Panc1 (cell line): ENCODE measurements at regions not wholly inside any gene's neighbourhood (a gene's known extent, or its start where the extent isn't known, plus 50 kb on each side); places are given as distances from the start of the nearest gene placed in this dataset.

ENCODE experiments used
- ATAC-seq: fragments of 200-7000 bp; cut with Tn5 transposase; 2 replicates; pipeline ENCODE4 v1.9.1; 2020; ENCODE audit warnings: mild to moderate bottlenecking, moderate library complexity
- BruUV-seq: library from RNA; stranded (reverse); fragments of 400-500 nt; replicated peaks from 2 replicates; lab custom pipeline; 2021; lab: Mats Ljungman, UMichigan
- CTCF ChIA-PET: fragments of 300-600 bp; sonication (Branson Sonifier 250); formaldehyde crosslinking; loops from one replicate; lab custom pipeline; 2022; ENCODE audit warnings: antibody characterized with exemption; lab: Charles Lee
- POLR2A ChIA-PET: fragments of 300-600 bp; sonication (Branson Sonifier 250); formaldehyde crosslinking; loops from one replicate; lab custom pipeline; 2022; ENCODE audit warnings: antibody characterized with exemption; lab: Charles Lee
- DNase-seq: peaks from one replicate; pipeline ENCODE4 v3.0.0-alpha.2; 2010; ENCODE audit warnings: low read depth, low spot score
- H3K27ac ChIP-seq: 2 replicates; pipeline ENCODE4 v1.5.1; 2011; ENCODE audit warnings: mild to moderate bottlenecking, low read length, inconsistent platforms
- H3K27me3 ChIP-seq: fragments of 200-500 bp; sonication (Bioruptor generic); 2 replicates; pipeline ENCODE4 v1.6.0; 2014; ENCODE audit warnings: low read length, inconsistent platforms; ENCODE audit not compliant: control insufficient read depth, insufficient read depth
- H3K36me3 ChIP-seq: fragments of 200-500 bp; sonication (Bioruptor generic); 2 replicates; pipeline ENCODE4 v1.5.1; 2014; ENCODE audit warnings: inconsistent platforms, mild to moderate bottlenecking, low read length, moderate library complexity; ENCODE audit not compliant: control insufficient read depth, insufficient read depth
- H3K4me1 ChIP-seq: 2 replicates; pipeline ENCODE4 v1.5.1; 2011; ENCODE audit warnings: inconsistent platforms, mild to moderate bottlenecking, low read length, moderate library complexity; ENCODE audit not compliant: control insufficient read depth, insufficient read depth
- H3K4me3 ChIP-seq, 2 experiments: 2 replicates each; pipeline ENCODE4 v1.5.1; 2011 to 2012; ENCODE audit warnings: low read depth in 2 of 2, low read length in 2 of 2, mild to moderate bottlenecking in 2 of 2, inconsistent platforms in 1 of 2, moderate library complexity in 1 of 2
- H3K9me3 ChIP-seq: fragments of 200-500 bp; sonication (Bioruptor generic); 2 replicates; pipeline ENCODE4 v1.5.1; 2014; ENCODE audit warnings: low read depth, mild to moderate bottlenecking, inconsistent platforms, low read length, moderate library complexity; ENCODE audit not compliant: control insufficient read depth, insufficient read depth
- CTCF ChIP-seq: fragments of 450-650 bp; IDR thresholded peaks from 2 replicates; pipeline ENCODE4 v1.5.1; 2017; ENCODE audit warnings: mild to moderate bottlenecking
- POLR2AphosphoS5 ChIP-seq: IDR thresholded peaks from 2 replicates; pipeline ENCODE4 v1.6.1; 2012; ENCODE audit warnings: mild to moderate bottlenecking, low read depth, low read length, moderate library complexity
- REST ChIP-seq, 2 experiments: IDR thresholded peaks; 2 replicates each; pipeline ENCODE4 v1.6.1; 2011 to 2012; ENCODE audit warnings: low read depth in 2 of 2, control low read depth in 1 of 2, low read length in 1 of 2, mild to moderate bottlenecking in 1 of 2, moderate library complexity in 1 of 2; ENCODE audit not compliant: insufficient read depth in 1 of 2
- SIN3A ChIP-seq: IDR thresholded peaks from 2 replicates; pipeline ENCODE4 v1.6.1; 2012; ENCODE audit warnings: low read depth, mild to moderate bottlenecking, low read length, moderate library complexity, borderline replicate concordance; ENCODE audit not compliant: insufficient read depth
- TCF7L2 ChIP-seq: IDR thresholded peaks from 2 replicates; pipeline ENCODE4 v1.6.1; 2011; ENCODE audit warnings: mild to moderate bottlenecking, low read depth, low read length, inconsistent platforms
- in situ Hi-C: cut with HindIII; loops from 2 replicates; pipeline ENCODE4 v1.10.0; 2016; ENCODE audit warnings: low sequenced_read_pairs, low pct_unique_long_range_greater_than_20kb
- intact Hi-C: fragments of 100-400 bp; cut with micrococcal nuclease; formaldehyde crosslinking; loops from one replicate; pipeline ENCODE4 v1.10.0; 2022; ENCODE audit not compliant: unreplicated experiment

DNA sequence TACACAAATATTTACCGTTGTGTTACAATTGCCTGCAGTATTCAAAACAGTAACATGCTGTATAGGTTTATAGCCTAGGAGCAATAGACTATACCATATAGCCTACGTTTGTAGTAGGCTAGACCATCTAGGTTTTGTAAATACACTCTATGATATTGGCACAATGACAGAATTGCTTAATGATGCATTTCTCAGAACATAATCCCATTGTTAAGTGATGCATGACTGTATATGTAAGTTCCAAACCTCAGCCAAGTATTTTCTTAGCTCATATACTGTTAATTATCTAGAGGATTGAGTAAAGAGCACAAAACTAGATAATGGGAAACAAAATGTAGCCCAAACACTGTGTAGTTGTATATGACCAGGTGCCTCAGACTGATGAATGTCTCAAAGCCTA lies 220.1 kb downstream of the ANXA1 start:
- H3K27me3 ChIP-seq = no peaks in the 10 kb centered on the region
- no TSS peak for BruUV-seq
- intact Hi-C loops = no loop called here
- H3K9me3 ChIP-seq = no peaks in the 10 kb centered on the region
- H3K4me1 ChIP-seq = no peaks in the 10 kb centered on the region
- ChIA-PET POLR2A (no interaction called here), CTCF (no interaction called here)
- no peak overlapping the region for H3K4me3 ChIP-seq
- no peak for TF ChIP-seq TCF7L2
- H3K36me3 ChIP-seq = no peaks in the 10 kb centered on the region
- DNase-seq = no peak
- no peak overlapping the region for H3K27ac ChIP-seq
- ATAC-seq = no peak
- in situ Hi-C loops = no loop called here

DNA sequence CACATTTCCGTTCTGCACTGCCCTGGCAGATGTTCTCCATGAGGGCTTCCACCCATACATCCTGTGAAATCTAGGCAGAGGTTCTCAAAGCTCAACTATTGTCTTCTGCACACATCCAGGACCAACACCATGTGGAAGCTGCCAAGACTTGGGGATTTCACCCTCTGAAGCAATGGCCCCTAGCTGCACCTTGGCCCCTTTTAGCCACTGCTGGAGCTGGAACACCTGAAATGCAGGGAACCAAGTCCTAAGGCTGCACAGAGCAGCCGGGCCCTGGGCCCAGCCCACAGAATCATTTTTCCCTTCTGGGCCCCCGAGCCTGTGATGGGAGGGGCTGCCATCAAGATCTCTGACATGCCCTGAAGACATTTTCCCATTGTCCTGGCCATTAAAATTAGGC lies 228.7 kb downstream of the ANXA1 start:
- Histone ChIP-seq H3K36me3 (no peaks in the 10 kb centered on the region), H3K27ac (no peak overlapping the region), H3K4me1 (no peaks in the 10 kb centered on the region), H3K9me3 (no peaks in the 10 kb centered on the region), H3K4me3 (no peak overlapping the region), H3K27me3 (no peaks in the 10 kb centered on the region)
- in situ Hi-C loops = no loop called here
- DNase-seq (no peak), ATAC-seq (no peak)
- ChIA-PET POLR2A (no interaction called here), CTCF (no interaction called here)
- BruUV-seq = no TSS peak
- intact Hi-C loops = no loop called here
- TF ChIP-seq TCF7L2 = no peak
- TF ChIP-seq POLR2AphosphoS5 = no peak
- TF ChIP-seq REST (IDR thresholded peaks at IDR 0.05; ENCODE audit: insufficient read depth in 1 of 2, low read depth in 2 of 2, low read length in 1 of 2) = no peak
- no peak for TF ChIP-seq SIN3A
- no peak for TF ChIP-seq CTCF

DNA sequence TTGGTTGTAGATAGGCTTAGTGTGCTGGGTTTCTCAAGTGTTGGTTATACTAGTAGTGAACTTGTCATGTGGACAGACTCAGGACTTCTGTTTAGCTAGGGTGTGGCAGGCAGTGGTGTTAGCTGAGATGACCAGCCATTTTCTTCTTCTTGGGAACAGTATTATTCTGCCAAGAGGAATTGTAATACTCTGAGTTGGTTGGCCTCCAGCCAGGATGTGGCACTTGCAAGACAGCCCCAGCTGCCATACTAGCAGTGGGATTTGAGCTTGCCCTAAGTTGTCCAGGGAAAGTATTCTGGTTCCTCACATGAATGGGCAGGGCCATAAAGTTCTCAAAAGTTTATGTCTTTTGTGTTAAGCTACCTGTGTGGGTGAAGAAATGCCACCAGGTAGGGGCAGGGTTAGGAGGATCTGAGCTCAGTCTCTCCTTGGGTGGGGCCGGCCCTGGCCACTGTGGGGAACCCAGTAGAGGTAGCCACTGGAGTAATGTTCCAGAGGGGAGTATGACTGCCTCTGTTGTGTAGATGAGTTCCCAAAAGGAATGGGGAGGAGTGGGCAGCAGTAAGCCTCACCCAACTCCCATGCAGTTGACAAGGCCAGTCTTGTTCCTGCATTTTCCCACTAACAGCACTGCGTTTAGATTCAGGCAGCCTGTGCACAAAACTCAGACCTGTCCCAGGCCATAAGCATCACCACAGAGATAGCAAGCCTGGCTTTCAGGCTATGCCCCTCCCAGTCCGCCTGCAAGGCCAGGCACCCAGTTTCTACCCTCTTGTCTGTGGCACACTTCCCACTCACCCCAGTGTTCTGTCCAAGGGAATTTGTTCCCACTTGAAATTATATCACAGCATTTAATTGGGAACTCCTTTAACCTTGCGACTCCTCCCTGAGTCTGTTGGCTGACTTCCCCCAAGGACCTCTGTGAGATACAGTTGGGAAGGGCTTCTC lies 250.7 kb downstream of the ANXA1 start:
- Histone ChIP-seq H3K4me1 (no peaks in the 10 kb centered on the region), H3K9me3 (no peaks in the 10 kb centered on the region; the same call in 1 of the 2 replicates), H3K4me3 (no peak overlapping the region), H3K36me3 (no peaks in the 10 kb centered on the region), H3K27ac (no peak overlapping the region), H3K27me3 (no peaks in the 10 kb centered on the region)
- BruUV-seq = no TSS peak
- no peak for DNase-seq
- TF ChIP-seq REST (IDR thresholded peaks at IDR 0.05; ENCODE audit: insufficient read depth in 1 of 2, low read depth in 2 of 2, low read length in 1 of 2) = no peak
- no peak for TF ChIP-seq POLR2AphosphoS5
- TF ChIP-seq SIN3A = no peak
- no peak for TF ChIP-seq TCF7L2
- in situ Hi-C loops = no loop called here
- CTCF ChIA-PET = no interaction called here
- intact Hi-C loops = no loop called here
- ATAC-seq = no peak
- POLR2A ChIA-PET = no interaction called here
